ENCODE measurements at regions not wholly inside any gene's neighbourhood (a gene's known extent, or its start where the extent isn't known, plus 50 kb on each side); places are given as distances from the start of the nearest gene placed in this dataset.

GRCh38 chrX:137847376-137847775, 281.4 kb downstream of the ZIC3 start:
- TF ChIP-seq ZFP36 (IDR thresholded peaks at IDR 0.05; ENCODE audit: borderline replicate concordance, partially characterized antibody) (no peak), RNF2 (IDR thresholded peaks at IDR 0.05; ENCODE audit: borderline replicate concordance, low read depth) (no peak), CTCF (IDR thresholded peaks at IDR 0.05) (no peak), RFX5 (IDR thresholded peaks at IDR 0.05) (no peak), FOXS1 (CRISPR knock-in tag; IDR thresholded peaks at IDR 0.05) (no peak), JUNB (IDR thresholded peaks at IDR 0.05) (no peak), CEBPB (IDR thresholded peaks at IDR 0.05) (no peak), MYC (IDR thresholded peaks at IDR 0.05; ENCODE audit: borderline replicate concordance, low read length) (no peak), SMC3 (IDR thresholded peaks at IDR 0.05) (no peak), CHD2 (IDR thresholded peaks at IDR 0.05; ENCODE audit: low read length, partially characterized antibody) (no peak), GATA3 (IDR thresholded peaks at IDR 0.05; ENCODE audit: borderline replicate concordance) (no peak)

Measured in A549 (cell line).